ENCODE measurements at regions not wholly inside any gene's neighbourhood (a gene's known extent, or its start where the extent isn't known, plus 50 kb on each side); places are given as distances from the start of the nearest gene placed in this dataset.
A peak's percentile ranks its signal among the peaks of the same experiment; 100 is the strongest.
"Not testable (repeated sequence)": the region's sequence is repeated elsewhere in the genome, so short reads cannot be mapped to it uniquely, and the experiment has no call there.

DNA sequence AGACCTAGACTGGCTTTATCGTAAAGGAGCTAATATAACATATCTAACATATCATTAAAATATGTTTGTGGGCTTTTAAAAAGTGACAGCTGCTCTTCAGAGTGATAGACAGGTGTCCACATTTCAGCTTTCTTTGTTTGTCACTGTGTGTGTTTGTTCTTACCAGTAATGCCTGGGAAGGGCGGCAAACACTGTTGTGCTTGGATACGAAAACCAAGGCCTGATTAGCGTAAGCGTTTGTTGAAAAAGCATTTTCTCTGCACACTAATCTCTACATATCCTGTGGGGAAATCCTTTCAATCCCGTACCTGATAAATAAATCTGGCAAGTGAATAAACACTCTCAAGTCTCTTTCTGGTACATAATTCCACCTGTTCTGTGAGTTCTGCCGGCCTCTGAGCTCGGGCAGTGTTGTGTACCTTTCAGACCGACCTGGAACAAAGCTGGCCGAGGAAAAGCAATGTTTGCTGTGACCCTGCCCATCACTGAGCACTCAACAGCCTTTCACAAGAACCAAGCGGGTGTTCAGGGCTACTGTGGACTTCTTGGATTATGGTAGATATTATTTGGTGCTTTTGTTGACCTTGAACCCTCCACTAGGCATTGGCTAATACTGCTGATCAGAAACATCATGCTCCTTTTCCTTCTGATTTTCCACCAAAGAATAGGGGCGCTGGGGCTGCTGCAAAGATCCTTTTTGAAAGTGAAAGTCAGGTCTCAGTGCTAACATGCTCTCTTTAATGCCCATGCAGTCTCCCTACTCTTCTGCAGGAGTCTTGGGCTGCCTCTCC is 100.4 kb downstream of the CD83 start:
- DNase-seq, result no peak

DNA sequence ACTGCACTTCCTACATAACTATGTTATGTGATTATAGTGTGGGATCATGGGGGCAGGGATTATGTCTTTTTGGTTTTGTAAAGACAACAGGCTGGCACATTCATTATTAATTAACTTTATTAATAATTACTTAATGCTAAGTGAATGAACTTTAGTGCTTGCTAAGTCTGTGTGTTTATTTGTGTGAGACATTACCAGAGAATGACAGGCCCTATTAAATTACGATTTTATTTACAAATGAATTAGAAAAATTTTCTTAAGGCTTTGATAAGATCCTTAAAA is 100.9 kb downstream of the CD83 start:
- DNase-seq, result no peak

DNA sequence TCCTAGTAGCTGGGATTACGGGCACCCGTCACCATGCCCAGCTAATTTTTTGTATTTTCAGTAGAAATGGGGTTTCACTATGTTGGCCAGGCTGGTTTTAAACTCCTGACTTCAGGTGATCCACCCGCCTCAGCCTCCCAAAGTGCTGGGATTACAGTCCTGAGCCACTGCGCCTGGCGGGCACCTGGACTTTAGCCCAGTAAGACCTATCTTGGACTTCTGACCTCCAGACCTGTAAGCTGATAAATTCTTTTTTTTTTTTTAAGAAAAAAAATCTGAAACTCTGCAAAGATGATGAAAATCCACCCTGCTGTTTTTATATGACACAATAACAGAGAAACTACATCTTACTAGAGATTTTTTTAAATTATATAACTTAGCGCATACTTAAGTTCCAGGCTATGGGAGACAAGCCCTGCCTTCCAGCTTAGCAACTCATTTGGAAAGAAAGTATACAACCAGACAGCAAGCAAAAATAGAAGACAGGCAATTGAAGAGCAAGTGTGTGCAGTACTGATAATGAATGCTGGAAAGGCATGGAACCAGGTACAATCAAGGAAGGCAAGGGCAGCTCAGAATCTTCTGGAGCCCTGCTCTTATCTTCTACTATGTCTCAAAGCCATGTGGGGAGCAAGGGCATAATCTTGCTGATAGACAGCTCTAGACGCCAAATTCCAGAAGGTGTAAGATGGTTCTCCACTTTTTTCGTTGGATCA is 104.2 kb downstream of the CD83 start:
- DNase-seq, result no peak

DNA sequence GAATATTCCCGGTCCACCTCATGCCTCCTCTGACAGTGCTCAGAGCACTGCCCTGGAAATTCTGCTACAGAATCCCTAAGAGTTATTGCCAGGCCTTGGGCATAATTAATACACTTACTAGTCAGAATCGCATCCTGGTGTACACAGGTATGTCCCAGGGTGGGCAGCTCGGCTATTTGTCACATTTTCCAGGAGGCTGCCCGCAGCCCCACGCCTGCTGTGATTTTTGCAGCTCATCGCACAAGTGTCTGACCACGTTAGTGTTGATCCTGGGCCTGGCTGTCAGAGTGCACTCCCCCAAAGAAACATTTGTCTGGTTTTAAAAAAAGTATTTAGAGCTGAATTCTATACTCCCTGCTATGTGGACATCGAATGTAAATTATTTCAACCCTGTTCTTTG is 105.4 kb downstream of the CD83 start:
- DNase-seq, result no peak

DNA sequence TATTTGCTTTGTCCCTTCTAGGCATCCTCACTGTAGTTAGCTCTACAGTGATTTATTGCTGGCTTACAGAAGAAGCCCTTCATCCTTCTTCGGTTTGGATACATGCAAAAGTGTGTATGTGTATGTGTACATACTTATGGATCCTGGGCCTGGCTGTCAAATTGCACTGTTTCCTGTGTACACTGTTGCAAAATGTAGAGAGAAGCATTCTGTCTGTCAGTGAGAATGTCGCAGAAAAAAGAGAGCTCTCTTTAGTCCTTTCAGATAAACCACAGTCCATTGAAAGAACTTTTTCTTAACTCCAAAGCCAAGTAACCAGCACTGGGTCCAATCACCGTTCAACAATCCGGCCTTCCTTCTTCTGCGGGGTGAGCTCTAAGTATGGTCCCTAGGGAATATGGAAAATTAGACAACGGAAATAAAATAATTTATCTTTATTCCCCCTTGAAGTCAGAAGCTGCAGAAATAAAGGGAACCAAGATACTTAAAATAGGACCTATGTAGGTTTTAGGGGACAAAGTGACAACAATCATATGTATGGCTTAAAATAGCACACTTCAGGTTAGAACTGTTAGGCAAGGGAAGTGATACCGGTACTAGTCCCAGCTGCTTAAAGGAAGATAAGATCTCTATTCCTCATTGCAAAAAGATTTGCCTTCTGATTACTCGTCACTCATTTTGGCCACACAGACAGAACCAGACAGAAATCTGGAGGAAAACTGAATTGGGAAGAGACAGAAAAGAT is 107.0 kb downstream of the CD83 start:
- no peak for DNase-seq

DNA sequence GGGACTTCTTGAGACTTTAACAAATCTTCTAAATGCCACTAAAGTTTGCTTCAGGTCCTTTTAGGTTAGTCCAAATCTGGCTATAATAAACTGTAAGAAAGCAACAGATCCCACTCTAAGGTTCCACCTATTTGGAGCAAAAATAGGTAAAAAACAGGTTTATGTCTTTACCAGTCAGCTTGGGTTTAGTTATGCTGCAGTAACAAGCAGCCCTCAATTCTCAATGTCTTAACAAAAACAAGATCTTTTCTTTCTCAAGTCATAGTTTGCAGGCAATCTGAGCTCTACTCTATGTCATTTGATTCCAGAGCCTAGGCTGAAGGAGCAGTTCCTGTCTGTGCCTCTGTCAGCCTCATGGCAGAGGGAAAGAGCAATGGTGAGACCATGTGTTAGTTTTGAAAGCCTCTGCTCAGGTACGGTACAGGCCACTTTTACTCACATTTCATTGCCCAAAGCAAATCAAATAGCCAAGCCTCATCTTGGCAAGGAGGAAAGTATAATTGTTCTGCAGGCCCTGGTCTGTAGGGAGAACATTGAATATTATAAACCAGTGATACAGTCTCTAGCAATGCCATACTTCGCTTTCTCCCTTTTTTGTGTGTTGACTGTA is 108.6 kb downstream of the CD83 start:
- no peak for DNase-seq

DNA sequence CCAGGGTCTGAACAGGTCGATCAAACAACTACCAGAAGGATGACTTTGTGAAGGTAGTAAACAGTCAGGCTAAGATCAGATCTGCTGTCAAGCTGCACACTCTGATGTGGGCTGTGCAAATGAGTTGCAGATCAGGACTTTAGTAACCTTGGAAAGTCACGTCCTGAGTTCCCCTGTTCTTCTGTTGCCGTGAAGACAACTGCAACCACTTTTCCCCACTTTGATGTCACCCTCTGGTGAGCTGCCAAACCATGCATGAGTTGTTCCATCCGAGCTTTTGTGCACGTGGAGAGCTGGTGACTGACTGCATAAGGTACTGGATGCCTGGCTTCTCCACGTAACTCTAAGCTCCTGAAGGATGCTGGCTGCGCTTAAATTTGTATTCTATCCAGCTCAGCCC is 111.0 kb downstream of the CD83 start:
- DNase-seq, result peak in 2 of 4 experiments; percentile 16 to 20

DNA sequence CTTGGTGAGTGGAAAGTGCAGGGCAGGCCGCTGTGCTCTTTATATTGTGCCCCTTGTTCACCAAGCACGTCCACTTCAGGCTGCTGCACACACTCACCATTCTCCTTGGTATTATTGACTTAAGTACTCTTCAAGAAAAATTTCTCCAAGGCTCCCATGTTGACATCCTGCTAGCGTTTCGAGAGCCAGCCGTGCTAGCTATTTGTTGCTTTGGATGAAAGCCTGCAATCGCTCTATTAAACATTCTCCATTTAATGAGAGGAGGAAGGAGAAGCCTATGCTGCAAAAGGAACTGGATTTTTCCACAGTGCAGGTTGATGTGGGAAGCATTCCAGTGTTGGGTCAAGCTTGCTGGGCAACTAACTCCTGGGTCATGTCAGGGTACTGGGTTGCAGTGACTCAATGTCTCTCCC is 113.5 kb downstream of the CD83 start:
- DNase-seq, result no peak

DNA sequence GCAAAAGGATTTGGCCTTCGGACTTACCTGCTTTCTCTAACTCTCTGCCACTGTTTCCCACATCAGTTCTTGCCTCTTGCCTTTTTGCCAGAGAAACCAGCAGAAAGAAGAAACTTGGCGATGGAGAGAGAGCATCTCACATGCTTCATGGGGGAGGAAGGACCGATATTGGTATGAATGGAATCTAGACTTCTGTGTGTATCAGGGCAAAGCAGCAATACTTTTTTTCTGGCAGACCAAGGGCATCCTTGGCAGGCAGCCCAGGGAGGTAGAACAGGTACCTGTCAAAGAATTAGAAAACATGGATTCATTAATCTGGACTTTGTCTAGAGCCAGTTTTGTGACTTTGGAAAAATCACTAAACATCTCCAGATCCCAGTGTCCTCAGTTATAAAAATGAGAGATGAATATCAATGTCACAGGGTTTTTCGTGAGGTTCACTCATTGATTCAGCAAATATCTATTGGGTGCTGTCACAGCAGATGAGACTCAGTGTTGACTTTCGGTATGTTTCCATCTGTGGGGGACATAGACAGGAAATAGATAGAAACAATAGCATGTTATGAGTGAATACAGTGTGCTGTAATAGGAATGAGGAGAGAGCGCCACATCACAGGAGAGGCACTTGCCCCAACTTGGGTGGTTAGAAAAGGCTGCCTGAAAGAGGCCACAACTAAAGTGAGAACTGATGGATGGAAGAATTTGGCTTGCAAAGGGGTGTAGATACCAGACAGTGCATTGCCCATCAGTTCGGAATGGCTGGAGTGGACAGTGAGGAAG is 114.1 kb downstream of the CD83 start:
- no peak for DNase-seq

DNA sequence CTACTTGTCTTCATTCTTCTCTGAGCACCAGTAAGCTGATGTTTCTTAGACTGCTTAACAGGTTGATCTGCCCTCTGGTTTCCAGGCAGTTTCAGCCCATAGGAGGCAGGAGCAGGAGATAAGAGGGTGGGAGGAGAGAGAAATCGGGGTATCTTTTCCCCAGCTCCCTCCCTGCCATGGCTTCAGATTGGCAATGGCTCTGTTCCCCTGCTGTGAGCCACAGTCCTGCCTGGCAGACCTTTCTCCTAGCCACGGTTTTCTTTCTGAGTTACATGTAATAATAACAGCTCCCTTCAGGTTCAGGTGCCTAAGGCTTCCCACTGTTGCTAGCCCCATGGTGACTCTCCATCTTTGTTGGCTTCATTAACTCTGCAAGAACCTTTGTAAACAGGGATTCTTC is 115.3 kb downstream of the CD83 start:
- DNase-seq, result no peak

DNA sequence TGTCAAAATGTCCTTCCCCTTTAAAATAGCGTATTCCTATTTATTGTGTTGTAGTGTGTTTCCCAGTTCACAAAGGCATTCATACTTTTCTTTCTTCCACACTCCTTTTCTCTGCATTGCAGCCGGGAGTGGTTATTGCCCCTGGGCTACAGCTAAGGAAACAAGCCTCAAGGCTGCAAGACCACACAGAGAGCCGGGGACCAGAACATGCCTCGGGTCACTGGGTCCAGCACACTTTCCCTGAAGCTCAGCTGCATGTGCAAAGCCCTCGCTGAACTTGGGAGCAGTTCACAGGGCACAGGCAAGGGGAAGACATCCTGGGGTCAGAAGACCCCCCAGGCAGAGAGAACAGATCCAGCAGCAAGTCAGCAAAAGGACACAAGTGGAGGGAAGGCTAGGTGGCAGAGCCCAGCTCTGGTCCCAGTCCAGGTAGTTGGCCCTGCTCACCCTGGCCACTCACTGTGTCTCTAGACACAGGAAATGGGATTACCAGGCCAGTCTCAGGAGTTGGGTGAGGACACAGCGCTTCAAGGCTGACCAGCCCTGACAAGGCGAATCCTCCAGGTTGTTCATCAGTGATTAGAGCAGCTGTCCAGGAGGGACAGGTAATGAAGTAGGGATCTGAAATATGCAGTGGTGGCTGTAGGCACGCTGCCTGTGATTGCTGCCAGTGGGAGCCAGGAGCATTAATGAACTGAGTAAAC is 118.2 kb downstream of the CD83 start:
- no peak for DNase-seq

DNA sequence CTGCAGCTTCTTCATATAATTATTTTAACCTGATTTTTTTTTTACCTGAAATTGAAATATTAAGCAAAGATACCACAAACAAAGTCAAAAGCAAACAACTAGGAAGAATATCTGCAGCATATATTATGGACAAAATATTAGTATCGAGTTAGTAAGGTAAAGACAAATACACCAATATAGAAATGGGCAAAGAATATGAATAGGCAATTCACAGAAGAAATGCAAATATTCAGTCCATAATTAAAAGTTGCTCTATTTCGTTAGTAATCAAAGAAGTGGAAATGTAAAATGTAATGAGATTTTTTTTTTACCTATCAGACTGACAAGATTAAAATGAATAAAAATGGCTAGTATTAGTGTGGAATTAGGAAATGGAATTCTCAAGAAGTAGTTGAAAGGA is 121.5 kb downstream of the CD83 start:
- no peak for DNase-seq

DNA sequence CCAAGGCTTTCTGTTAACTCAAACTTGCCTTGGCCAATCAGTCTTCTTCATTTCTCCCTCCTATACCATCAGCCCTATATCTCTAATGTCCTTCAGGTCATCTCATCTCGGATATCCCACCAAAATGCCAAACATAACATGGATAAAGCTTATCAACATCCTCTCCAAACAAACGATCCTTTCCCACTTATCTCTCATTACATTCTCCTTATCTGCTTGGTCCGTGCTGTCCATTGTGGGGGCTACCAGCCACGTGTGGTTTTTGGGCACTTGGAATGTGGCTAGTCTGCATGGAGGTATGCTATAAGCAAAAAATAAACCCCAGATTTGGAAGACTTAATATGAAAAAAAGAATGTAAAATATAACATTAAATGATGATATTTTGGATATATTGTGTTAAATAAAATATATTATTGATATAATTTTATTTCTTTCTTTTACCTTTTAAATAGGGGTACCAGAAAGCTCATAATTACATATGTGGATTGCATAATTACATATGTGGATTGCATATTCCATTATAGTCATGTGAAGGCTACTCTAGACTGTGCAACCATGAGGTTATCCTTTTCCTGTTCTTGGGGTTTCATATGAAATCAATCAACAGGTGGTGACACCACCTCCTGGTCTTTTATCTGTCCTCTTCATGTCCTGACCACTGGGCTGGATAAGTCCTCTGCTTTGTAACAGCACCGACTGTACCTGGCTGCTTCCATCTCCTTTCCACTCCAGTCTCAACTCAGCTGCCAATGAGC is 123.0 kb downstream of the CD83 start:
- no peak for DNase-seq

DNA sequence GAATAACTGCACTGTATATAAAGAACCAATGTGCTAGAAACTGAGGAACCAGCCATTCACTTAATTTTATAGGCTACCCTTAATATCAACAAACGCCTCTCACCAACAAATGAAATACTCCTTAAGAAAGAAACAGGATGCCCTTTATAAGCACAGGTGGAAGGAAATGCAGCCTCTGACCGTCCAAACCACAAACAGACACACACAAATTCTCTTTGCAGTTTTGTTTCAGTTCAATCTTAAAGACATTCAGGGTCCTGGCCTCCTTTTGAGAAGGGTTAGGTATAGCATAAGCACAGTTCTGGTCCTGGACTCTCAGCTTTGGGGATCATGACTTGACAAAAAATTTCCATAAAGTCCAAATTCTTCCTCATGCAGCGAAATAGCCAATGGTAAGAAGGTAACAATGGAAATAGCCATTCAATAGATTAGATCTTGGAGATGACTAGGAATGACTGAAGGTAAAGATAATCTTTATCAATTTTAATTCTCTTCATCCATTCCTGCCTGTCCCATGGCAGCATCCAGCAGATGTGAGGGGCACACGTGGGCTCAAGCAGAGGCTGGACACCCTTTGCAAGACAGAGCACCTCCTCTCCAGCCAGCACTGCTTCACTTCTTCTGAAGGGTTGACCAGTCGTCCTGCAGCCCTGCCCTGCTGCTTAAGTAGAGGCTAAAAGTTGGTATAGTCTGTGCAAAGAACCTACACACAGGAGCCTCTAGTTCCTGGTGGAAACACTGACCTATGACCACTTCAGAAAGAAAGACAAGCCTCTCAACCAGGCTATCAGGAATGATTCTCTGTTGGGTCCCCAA is 123.9 kb downstream of the CD83 start:
- DNase-seq, result no peak

DNA sequence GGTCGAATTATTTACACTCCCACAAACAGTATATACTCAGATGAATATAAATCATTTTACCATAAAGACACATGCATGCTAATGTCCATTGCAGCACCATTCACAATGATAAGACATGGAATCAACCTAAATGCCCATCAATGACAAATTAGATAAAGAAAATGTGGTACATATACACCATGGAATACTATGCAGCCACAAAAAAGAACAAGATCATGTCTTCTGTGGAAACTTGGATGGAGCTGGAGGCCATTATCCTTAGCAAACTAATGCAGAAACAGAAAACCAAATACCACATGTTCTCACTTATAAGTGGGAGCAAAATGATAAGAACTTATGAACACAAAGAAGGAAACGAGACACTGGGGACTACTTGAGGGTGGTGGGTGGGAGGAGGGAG is 125.3 kb downstream of the CD83 start:
- DNase-seq, result not testable (repeated sequence)

DNA sequence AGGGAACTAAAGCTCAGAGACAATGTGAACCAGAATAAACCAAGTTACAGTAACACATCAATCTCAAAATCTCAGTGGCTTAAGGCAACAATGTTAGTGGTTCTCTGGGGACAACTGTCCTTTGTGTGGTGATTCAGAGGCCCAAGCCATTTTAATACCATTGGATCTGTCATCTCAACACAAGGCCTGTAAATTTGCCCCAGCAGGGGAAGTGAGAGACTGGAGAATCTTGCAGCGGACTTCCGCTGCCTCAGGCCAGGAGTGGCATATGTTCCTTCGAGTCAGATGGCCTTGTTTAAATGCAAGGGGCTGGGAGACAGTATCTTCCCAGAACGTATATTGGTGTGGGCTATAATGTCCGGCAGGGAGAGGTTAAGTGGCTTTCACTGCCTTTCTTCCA is 126.0 kb downstream of the CD83 start:
- peak in 2 of 4 experiments; percentile 14 to 16 for DNase-seq

DNA sequence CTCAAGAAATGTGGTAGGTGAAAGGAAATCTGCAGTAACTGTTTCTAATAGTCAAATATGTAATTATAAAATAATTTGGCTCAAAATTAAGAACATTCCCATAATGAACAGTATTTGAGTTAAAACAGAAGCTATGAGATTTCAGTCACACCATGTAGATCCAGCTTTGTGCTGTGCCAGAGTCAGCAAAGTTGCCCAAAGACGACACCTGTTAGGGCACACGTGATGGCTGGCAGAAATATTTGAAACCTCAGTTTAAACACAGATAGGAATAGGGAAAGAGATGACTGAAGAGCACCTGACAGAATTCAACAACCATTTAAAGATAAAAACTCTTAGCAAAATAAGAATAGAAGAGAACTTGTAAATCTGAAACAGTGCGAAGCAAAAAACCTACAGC is 129.3 kb downstream of the CD83 start:
- no peak for DNase-seq

DNA sequence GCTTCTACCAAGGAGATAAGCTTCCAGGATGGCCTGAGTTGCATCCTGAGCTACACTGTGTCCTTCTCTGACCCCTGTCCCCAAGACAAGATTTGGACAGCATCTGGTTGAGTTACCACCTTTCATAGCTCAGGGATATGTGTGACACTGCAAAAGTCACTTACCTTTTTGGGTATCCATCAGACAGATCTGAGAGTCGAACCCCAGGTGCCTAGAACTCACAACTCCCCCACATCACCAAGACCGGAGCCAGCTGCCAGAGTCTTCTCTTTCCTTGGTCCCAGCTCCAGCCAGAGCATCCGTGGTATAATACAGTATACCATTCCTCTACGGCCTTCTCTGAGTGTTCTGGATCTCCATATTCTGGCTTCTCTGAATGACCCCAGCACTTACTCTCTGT is 133.0 kb downstream of the CD83 start:
- DNase-seq, result no peak

DNA sequence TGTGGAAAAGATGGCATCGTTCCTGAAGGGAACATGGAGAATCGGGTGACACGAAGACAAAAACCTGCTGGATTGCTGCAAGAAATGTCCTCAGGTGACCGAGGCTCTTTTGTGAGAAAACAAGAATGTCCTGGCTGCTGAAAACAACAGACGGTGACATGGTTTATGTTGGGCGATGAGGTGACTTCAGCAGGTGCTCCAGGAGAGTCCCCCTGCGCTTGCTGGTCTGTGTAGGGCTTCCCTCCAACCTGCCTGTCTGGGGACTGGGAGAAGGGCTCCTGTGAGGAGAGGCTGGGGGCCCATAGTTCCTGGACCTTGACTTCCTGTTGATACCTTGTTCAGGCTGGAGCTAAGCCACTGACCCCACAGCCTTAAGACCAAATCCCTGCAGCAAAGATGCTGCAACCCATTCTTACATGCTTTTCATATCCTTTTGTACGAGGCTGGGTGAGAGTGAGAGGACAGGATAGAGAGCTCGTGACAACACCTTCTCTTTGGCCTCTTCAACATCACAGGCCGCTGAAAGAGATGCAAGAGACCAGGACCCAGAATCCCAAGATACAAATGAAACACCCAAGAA is 134.8 kb downstream of the CD83 start:
- no peak for DNase-seq

DNA sequence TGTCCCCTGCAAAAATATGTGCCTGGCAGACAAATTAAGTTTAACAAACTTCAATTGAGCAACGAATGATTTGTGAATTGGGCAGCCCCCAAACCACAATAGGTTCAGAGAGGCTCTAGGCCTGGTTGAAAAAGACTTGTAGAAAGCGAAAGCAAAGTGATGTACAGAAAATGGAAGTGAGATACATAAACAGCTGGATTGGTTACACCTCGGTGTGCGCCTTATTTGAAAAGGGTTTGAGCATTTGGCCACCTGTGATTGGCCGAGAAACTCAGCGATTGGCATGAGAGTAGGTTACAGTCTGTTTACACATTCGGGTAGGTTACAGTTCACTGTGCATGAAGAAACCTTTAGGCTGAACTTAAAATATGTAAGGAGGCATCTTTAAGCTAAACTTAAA is 136.9 kb downstream of the CD83 start:
- no peak for DNase-seq
